Endothelial cell of umbilical vein (primary cell): ENCODE measurements at regions not wholly inside any gene's neighbourhood (a gene's known extent, or its start where the extent isn't known, plus 50 kb on each side); places are given as distances from the start of the nearest gene placed in this dataset.

ENCODE experiments used
- BruUV-seq: library from RNA; stranded (reverse); fragments of 400-500 nt; replicated peaks from 2 replicates; lab custom pipeline; 2021; lab: Mats Ljungman, UMichigan
- CTCF ChIA-PET: fragments of 300-600, 350-600 bp; sonication (Branson Sonifier 250); formaldehyde crosslinking; loops from one replicate; lab custom pipeline; 2021; ENCODE audit warnings: antibody characterized with exemption, inconsistent platforms; lab: Charles Lee
- POLR2A ChIA-PET: fragments of 300-600, 350-600 bp; sonication (Branson Sonifier 250); formaldehyde crosslinking; loops from one replicate; lab custom pipeline; 2021; ENCODE audit warnings: antibody characterized with exemption, inconsistent platforms; lab: Charles Lee
- DNase-seq: peaks from one replicate; pipeline ENCODE4 v3.0.0-alpha.2; 2011; ENCODE audit warnings: low read depth, low spot score
- FAIRE-seq: peaks from 2 replicates; lab custom pipeline; 2011; peaks lifted over from hg19 to GRCh38; lab: Jason Lieb, UNC
- H2AFZ ChIP-seq: 2 replicates; pipeline ENCODE4 v1.6.0; 2012; ENCODE audit warnings: low read depth, low read length, control low read depth, inconsistent platforms
- H3K27ac ChIP-seq: 2 replicates; pipeline ENCODE4 v1.5.1; 2011; ENCODE audit warnings: low read depth, mild to moderate bottlenecking, control low read depth, low read length, moderate library complexity; ENCODE audit not compliant: insufficient read depth
- H3K27me3 ChIP-seq, 2 experiments: 2 replicates each; pipeline versions ENCODE4 v1.6.0 to v1.6.1; 2011; ENCODE audit warnings: low read length in 2 of 2, mixed read lengths in 1 of 2; ENCODE audit not compliant: control insufficient read depth in 2 of 2, insufficient read depth in 2 of 2
- H3K36me3 ChIP-seq, 2 experiments: 2 replicates in 1 of 2; 3 replicates in 1 of 2; pipeline ENCODE4 v1.5.1; 2011; ENCODE audit warnings: low read length in 2 of 2, mild to moderate bottlenecking in 1 of 2, moderate library complexity in 1 of 2; ENCODE audit not compliant: control insufficient read depth in 2 of 2, insufficient read depth in 2 of 2; ENCODE audit errors: extremely low read depth in 1 of 2
- H3K4me1 ChIP-seq: 3 replicates; pipeline ENCODE4 v1.5.1; 2011; ENCODE audit warnings: mild to moderate bottlenecking, low read length; ENCODE audit not compliant: control insufficient read depth, insufficient read depth; ENCODE audit errors: extremely low read depth
- H3K4me2 ChIP-seq: 2 replicates; pipeline ENCODE4 v1.6.1; 2011; ENCODE audit warnings: low read length, control low read depth, mixed read lengths; ENCODE audit not compliant: insufficient read depth
- H3K4me3 ChIP-seq, 3 experiments: fragments of 200-600 bp in 1 of 3; sonication (generic), shearing (Covaris generic) in 1 of 3; replicated peaks in 1 of 3; 2 replicates each; pipeline ENCODE4 v1.5.1; 2011 to 2016; ENCODE audit warnings: control low read depth in 3 of 3, low read length in 3 of 3, mild to moderate bottlenecking in 2 of 3, inconsistent platforms in 1 of 3, low read depth in 1 of 3, moderate library complexity in 1 of 3; ENCODE audit not compliant: insufficient read depth in 1 of 3
- H3K79me2 ChIP-seq: 2 replicates; pipeline ENCODE4 v1.6.0; 2012; ENCODE audit warnings: low read length, inconsistent platforms; ENCODE audit not compliant: control insufficient read depth, insufficient read depth
- H3K9ac ChIP-seq: replicated peaks from 2 replicates; pipeline ENCODE3; 2011; ENCODE audit warnings: low read length, control low read depth; ENCODE audit not compliant: insufficient read depth; ENCODE audit errors: extremely low read depth
- H3K9me1 ChIP-seq: replicated peaks from 3 replicates; pipeline ENCODE4 v1.6.0; 2011; ENCODE audit warnings: mild to moderate bottlenecking, low read length; ENCODE audit not compliant: control insufficient read depth, insufficient read depth; ENCODE audit errors: extremely low read depth
- H3K9me3 ChIP-seq: replicated peaks from 2 replicates; pipeline ENCODE4 v1.5.1; 2012; ENCODE audit warnings: low read length, inconsistent platforms; ENCODE audit not compliant: control insufficient read depth, insufficient read depth
- H4K20me1 ChIP-seq: replicated peaks from 2 replicates; pipeline ENCODE3; 2011; ENCODE audit warnings: mild to moderate bottlenecking, low read length; ENCODE audit not compliant: control insufficient read depth, insufficient read depth; ENCODE audit errors: extremely low read depth
- EZH2 ChIP-seq: IDR thresholded peaks from 2 replicates; pipeline ENCODE4 v1.6.1; 2012; ENCODE audit warnings: borderline replicate concordance, low read depth, mild to moderate bottlenecking, moderate library complexity, low read length, inconsistent platforms; ENCODE audit not compliant: severe bottlenecking
- FOS ChIP-seq: IDR thresholded peaks from 2 replicates; pipeline ENCODE4 v1.6.1; 2011; ENCODE audit warnings: mild to moderate bottlenecking, low read length, moderate library complexity, borderline replicate concordance; ENCODE audit not compliant: insufficient read depth
- GATA2 ChIP-seq: IDR thresholded peaks from 2 replicates; pipeline ENCODE4 v1.7.0; 2011; ENCODE audit warnings: low read depth, mild to moderate bottlenecking, moderate library complexity, mixed read lengths, low read length; ENCODE audit not compliant: insufficient read length, insufficient read depth
- JUN ChIP-seq: IDR thresholded peaks from 2 replicates; pipeline ENCODE4 v1.6.1; 2011; ENCODE audit warnings: borderline replicate concordance, low read depth; ENCODE audit not compliant: insufficient read length, insufficient read depth
- MAX ChIP-seq: IDR thresholded peaks from 2 replicates; pipeline ENCODE4 v1.6.1; 2011; ENCODE audit not compliant: insufficient read depth, insufficient read length
- MYC ChIP-seq: IDR thresholded peaks from one replicate; pipeline ENCODE4 v1.6.1; 2011; ENCODE audit warnings: mild to moderate bottlenecking, low read depth, low read length
- POLR2A ChIP-seq: IDR thresholded peaks from 2 replicates; pipeline ENCODE4 v1.6.1; 2012; ENCODE audit warnings: low read depth, mild to moderate bottlenecking, control low read depth, low read length
- POLR2AphosphoS5 ChIP-seq: IDR thresholded peaks from 2 replicates; pipeline ENCODE4 v1.6.1; 2012; ENCODE audit warnings: low read depth, mild to moderate bottlenecking, control low read depth, low read length, moderate library complexity; ENCODE audit not compliant: insufficient read depth
- dilution Hi-C: fragments of 300-500 bp; cut with MboI; formaldehyde crosslinking; loops from one replicate; pipeline ENCODE4 v1.15.0; 2019; ENCODE audit warnings: low sequenced_read_pairs; ENCODE audit not compliant: extremely low pct_ligation_motif_present
- intact Hi-C: fragments of 100-400 bp; cut with micrococcal nuclease; formaldehyde crosslinking; loops from one replicate; pipeline ENCODE4 v1.10.0; 2022
- TF ChIP-seq, protein P1 (sequence below), 2 donors: IDR thresholded peaks; 1 replicate in 1 of 2; 2 replicates in 1 of 2; pipeline ENCODE4 v1.5.1; 2011; ENCODE audit warnings: low read length in 2 of 2, mild to moderate bottlenecking in 2 of 2, moderate library complexity in 2 of 2, control low read depth in 1 of 2, inconsistent platforms in 1 of 2, low read depth in 1 of 2; ENCODE audit not compliant: insufficient read depth in 1 of 2; ENCODE audit errors: extremely low read depth in 1 of 2

DNA sequence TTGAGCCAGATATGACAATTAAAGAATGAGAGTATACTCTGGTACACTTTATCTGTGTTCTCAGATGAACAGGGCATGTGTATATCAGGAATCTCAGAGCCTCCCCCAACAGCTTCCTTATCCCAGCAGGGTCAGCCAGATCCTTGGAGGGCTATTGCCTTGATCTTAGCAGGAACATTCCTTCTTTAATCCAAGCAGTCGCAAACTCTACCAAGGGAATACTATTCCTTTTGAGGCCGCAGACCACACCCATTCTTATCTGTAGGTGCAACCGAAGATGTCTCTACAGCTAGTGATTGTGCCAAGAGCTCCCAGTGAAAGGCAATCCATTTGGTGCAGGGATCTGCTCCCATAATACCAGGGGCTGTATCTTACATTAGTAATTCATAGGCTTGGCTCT lies 118.3 kb upstream of the DOK6 start:
- Histone ChIP-seq H3K79me2 (no peaks in the 10 kb centered on the region), H3K9me1 (no peaks in the 10 kb centered on the region), H3K27me3 (no peaks in the 10 kb centered on the region), H3K9me3 (no peaks in the 10 kb centered on the region), H3K4me2 (no peak overlapping the region), H2AFZ (no peak overlapping the region), H3K27ac (no peak overlapping the region), H3K4me3 (no peak overlapping the region), H3K4me1 (no peaks in the 10 kb centered on the region), H3K9ac (no peak overlapping the region), H4K20me1 (no peaks in the 10 kb centered on the region), H3K36me3 (no peaks in the 10 kb centered on the region)
- DNase-seq (no peak), FAIRE-seq (no peak)
- dilution Hi-C loops, result no loop called here
- CTCF ChIA-PET, result no interaction called here
- TF ChIP-seq FOS, result no peak
- no peak for TF ChIP-seq EZH2
- TF ChIP-seq, protein P1, sequence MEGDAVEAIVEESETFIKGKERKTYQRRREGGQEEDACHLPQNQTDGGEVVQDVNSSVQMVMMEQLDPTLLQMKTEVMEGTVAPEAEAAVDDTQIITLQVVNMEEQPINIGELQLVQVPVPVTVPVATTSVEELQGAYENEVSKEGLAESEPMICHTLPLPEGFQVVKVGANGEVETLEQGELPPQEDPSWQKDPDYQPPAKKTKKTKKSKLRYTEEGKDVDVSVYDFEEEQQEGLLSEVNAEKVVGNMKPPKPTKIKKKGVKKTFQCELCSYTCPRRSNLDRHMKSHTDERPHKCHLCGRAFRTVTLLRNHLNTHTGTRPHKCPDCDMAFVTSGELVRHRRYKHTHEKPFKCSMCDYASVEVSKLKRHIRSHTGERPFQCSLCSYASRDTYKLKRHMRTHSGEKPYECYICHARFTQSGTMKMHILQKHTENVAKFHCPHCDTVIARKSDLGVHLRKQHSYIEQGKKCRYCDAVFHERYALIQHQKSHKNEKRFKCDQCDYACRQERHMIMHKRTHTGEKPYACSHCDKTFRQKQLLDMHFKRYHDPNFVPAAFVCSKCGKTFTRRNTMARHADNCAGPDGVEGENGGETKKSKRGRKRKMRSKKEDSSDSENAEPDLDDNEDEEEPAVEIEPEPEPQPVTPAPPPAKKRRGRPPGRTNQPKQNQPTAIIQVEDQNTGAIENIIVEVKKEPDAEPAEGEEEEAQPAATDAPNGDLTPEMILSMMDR (IDR thresholded peaks at IDR 0.05; ENCODE audit: extremely low read depth in 1 of 2, insufficient read depth in 1 of 2, low read depth in 1 of 2, low read length in 2 of 2), result no peak
- TF ChIP-seq MYC, result no peak
- TF ChIP-seq POLR2A, result no peak
- TF ChIP-seq POLR2AphosphoS5, result no peak
- no peak for TF ChIP-seq MAX
- no peak for TF ChIP-seq JUN
- TF ChIP-seq GATA2, result no peak
- POLR2A ChIA-PET, result no interaction called here
- intact Hi-C loops, result no loop called here
- BruUV-seq, result no TSS peak
